Caki2 (cell line): ENCODE measurements at regions not wholly inside any gene's neighbourhood (a gene's known extent, or its start where the extent isn't known, plus 50 kb on each side); places are given as distances from the start of the nearest gene placed in this dataset.
"Not testable (repeated sequence)": the region's sequence is repeated elsewhere in the genome, so short reads cannot be mapped to it uniquely, and the experiment has no call there.

Experiments used
- DNase-seq: peaks from one replicate; pipeline ENCODE4 v3.0.0-alpha.2; 2015; ENCODE audit warnings: low read depth
- in situ Hi-C: cut with HindIII; loops from 2 replicates; pipeline ENCODE4 v1.10.0; 2016; ENCODE audit warnings: low sequenced_read_pairs, low pct_unique_long_range_greater_than_20kb, mixed read lengths

- peak; percentile 87 for DNase-seq
- in situ Hi-C loops, result no loop called here
Observed at GRCh38 chr17:47066841-47067682, 88.0 kb upstream of the RPRML start.

DNA sequence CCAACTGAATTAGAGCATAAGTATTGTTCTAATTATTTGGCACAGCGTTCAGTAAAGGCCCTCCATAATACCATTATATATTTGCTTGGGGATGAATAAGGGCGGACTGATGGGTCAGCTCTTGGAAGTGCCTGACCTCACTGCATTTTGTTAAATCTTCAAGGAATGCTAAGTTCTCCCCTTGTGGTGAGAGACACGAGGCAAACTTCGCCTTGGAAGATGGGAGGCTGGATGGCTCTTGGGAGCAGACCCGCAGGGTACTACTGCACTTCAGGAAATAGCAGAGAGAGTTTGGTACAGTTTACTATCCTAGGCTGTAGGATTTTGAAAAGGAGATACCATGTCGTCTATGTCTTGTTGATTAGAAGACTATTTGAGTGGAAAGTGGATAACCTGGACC is 87.0 kb upstream of the RPRML start:
- in situ Hi-C loops, result no loop called here
- DNase-seq, result no peak

DNA sequence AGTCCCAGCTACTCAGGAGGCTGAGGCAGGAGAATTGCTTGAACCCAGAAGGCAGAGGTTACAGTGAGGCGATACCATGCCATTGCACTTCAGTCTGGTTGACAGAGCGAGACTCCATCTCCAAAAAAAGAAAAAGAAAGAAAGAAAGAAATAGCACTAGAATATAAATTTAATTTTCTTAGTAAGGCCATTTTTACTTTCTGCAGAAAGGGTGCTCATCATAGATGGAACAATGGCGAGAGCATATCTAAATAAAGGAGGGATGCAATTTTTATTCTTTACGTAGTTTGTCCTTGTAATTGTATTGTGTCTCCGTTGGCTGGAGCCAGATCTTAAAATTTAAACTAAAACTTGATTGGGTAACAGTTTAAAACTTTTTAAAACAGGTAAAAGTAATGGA is 85.6 kb upstream of the RPRML start:
- DNase-seq, result no peak
- in situ Hi-C loops, result no loop called here

DNA sequence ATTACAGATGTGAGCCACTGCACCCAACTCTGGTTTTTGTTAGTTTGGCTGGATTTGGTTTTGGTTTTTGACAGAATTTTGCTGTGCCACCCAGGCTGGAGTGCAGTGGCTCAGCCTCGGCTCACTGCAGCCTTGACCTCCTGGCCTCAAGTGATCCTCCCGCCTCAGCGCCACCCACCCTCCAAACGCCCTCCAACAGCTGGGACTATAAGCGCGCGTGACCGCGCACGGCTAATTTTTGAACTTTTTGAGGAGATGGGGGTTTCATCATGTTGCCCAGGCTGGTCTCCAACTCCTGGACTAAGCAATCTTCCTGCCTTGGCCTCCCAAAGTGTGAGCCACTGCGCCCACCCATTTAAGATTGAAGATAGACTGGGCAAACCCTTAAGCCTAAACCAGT is 84.4 kb upstream of the RPRML start:
- no peak for DNase-seq
- in situ Hi-C loops, result no loop called here

- in situ Hi-C loops, DNase-seq: not testable (repeated sequence)
Observed at GRCh38 chr17:47062851-47063250, 83.8 kb upstream of the RPRML start.

- in situ Hi-C loops, DNase-seq: not testable (repeated sequence)
Observed at GRCh38 chr17:47060005-47060404, 81.0 kb upstream of the RPRML start.

GRCh38 chr17:47057830-47058229 is 78.8 kb upstream of the RPRML start:
- no peak for DNase-seq
- in situ Hi-C loops, result no loop called here

DNA sequence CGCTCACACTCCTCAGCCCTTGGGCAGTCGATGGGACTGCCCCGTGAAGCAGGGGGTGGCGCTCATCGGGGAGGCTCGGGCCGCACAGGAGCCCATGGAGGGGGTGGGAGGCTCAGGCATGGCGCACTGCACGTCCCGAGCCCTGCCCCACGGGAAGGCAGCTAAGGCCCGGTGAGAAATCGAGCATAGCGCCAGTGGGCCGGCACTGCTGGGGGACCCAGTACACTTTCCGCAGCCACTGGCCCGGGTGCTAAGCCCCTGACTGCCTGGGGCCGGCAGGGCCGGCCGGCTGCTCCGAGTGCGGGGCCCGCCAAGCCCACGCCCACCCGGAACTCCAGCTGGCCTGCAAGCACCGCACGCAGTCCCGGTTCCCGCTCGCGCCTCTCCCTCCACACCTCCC is 78.2 kb upstream of the RPRML start:
- in situ Hi-C loops, DNase-seq: not testable (repeated sequence)

- in situ Hi-C loops, DNase-seq: not testable (repeated sequence)
Observed at GRCh38 chr17:47056687-47057086, 77.6 kb upstream of the RPRML start.
